Hematopoietic multipotent progenitor cell treated with erythropoietin and hydrocortisone succinate and interleukin-3 and kit ligand, for 17 days (in vitro differentiated cells): ENCODE measurements at regions not wholly inside any gene's neighbourhood (a gene's known extent, or its start where the extent isn't known, plus 50 kb on each side); places are given as distances from the start of the nearest gene placed in this dataset.
"Not testable (repeated sequence)": the region's sequence is repeated elsewhere in the genome, so short reads cannot be mapped to it uniquely, and the experiment has no call there.

Experiments
- DNase-seq: peaks from one replicate; pipeline ENCODE4 v3.0.0-alpha.2; 2015; ENCODE audit warnings: low spot score

DNA sequence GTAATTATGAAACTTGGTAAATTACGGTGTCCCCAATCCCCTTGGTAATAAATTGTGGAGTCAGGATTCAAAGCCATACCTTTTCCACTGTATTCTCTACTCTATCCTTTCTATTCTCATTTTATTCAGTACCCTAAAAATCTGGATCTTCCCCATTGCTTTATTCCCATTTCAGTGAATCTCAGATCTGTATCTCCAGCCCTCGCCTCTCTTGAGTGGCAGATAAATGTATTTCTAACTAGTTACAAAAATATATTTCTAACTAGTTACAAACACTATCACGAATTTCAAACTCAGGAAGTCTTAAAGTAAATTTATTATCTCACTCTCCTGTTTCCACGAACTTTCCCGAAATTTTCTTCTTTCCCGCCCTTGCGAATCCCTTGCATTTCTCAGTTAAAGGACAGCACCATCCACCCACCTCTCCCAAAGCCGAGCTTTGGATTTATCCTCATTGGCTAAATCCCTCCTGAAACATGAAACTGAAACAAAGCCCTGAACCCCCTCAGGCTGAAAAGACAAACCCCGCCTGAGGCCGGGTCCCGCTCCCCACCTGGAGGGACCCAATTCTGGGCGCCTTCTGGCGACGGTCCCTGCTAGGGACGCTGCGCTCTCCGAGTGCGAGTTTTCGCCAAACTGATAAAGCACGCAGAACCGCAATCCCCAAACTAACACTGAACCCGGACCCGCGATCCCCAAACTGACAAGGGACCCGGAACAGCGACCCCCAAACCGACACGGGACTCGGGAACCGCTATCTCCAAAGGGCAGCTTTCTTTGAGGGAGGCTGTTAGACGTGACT lies 164.3 kb upstream of the PABPC3 start:
- no peak for DNase-seq

DNA sequence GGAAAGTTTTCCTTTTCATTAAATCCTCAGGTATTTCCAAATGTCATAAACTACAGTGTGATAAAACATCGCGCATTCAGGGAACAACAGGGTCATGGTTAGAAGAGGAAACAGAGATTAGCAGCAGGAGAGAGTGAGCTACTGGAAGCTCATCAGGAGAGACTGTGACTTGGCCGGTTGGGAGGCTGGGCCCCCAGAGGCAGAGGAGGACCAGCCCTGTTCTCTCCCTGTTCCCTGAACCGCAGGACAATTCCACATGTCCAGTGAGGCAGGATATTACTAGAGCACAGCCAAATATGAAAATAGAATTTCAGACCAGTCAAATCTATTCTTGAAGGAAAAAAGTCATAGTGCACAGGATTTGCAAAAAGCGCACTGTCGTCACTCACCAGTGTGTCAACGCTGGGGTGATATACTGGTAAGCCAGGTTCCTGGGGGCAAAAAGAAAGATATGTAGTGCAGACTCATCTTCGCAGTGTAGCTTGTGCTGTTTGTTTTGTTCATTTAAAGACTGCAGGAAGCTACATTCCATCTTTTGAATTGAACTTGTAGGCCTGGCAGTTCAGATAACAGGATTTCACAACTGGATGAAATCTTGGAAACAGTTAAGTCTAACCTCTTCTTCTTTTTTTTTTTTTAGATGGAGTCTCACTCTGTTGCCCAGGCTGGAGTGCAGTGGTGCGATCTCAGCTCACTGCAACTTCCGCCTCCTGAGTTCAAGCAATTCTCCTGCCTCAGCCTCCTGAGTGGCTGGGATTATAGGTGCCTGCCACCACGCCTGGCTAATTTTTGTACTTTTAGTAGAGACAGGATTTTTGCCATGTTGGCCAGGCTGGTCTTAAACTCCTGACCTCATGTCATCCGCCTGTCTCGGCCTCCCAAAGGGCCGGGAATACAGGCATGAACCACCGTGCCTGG lies 162.6 kb upstream of the PABPC3 start:
- DNase-seq: not testable (repeated sequence)

GRCh38 chr13:24934024-24934385 lies 161.9 kb upstream of the PABPC3 start:
- not testable (repeated sequence) for DNase-seq

- no peak for DNase-seq
Observed at GRCh38 chr13:24938966-24939365, 157.0 kb upstream of the PABPC3 start.

- not testable (repeated sequence) for DNase-seq
Observed at GRCh38 chr13:24941023-24941713, 154.8 kb upstream of the PABPC3 start.

DNA sequence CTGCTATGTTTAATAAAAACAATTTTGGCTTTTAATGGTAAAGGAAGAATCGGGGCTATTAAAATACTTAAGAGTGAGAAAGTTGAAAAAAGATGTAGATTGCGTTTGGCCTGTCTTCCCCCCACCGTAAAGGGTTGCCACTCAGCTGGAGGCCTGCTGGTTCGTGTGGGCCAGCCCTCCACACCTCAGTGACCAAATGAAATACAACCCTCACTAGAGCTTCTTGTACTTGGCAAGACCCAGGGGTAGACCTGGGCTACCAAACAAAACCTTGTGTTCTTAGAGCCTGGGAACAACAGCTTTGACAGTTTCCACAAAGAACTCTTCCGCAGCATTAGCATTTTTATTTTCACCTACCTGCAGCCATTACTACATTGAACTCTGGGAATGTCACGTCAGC lies 152.8 kb upstream of the PABPC3 start:
- DNase-seq: no peak

- not testable (repeated sequence) for DNase-seq
Observed at GRCh38 chr13:24944073-24944472, 151.9 kb upstream of the PABPC3 start.

DNA sequence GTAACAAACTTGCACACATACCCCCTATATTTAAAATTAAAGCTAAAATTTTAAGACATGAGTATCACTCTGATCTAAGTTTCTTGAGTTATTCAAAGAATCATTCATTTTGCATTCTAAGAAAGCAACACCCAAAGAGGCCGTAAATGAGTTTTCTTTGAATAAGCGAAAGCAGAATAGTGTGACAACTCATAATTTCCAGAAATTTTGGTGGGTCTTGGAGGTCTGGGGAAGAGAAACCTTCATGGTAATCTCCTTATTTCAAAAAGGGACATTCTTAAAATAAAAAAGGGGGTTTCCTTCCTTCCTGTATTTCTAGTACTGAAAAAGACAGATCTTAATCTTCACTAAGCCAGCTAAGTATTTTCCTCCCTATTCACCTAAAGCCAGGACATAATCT lies 147.0 kb upstream of the PABPC3 start:
- DNase-seq: not testable (repeated sequence)

- not testable (repeated sequence) for DNase-seq
Observed at GRCh38 chr13:24950611-24951010, 145.3 kb upstream of the PABPC3 start.

DNA sequence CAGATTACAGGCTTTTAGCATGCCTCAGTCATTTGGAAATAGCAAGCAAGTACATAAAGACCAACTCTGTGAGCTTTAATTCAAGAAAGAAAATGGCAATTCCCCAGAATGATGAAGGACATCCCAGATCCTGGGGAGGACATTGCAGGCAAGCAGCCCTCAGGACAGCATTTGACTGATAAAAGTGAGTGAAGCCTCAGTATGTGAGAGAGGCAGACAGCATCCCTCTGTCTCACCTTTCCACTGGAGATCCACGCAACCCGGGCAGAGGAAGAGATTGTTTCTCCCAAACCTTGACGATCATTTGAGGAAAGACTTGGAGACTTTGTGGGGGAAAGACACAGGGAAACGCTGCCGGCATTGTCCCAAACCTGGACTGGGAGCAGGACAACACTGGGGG lies 128.0 kb upstream of the PABPC3 start:
- DNase-seq: not testable (repeated sequence)

DNA sequence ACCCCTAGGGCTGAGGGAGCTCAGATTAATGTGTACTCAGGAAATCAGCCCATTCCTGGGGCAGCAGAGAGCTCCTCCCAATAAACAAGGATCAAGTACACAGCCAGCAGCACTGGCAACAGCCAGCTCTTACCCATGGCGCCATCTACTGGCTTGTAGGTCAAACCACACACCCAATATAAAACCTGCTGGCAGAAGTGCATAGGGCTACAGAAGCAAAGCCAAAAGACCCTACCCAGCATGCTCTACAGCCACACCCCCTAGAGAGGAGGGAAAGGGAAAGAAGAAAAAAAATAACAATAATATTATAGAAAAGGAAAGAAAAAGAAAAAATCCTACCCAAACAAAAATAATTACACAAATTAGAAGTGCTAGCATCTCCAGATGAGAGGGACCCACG lies 127.5 kb upstream of the PABPC3 start:
- not testable (repeated sequence) for DNase-seq

DNA sequence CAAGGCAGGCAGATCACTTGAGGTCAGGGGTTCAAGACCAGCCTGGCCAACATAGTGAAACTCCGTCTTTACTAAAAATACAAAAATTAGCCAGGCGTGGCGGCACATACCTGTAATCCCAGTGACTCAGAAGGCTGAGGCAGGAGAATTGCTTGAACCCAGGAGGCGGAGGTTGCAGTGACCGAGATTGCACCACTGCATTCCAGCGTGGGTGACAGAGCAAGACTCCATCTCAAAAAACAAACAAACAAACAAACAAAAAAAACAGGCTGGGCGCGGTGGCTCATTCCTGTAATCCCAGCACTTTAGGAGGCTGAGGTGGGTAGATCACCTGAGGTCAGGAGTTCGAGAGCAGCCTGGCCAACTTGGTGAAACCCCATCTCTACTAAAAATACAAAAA lies 122.8 kb upstream of the PABPC3 start:
- DNase-seq: not testable (repeated sequence)

DNA sequence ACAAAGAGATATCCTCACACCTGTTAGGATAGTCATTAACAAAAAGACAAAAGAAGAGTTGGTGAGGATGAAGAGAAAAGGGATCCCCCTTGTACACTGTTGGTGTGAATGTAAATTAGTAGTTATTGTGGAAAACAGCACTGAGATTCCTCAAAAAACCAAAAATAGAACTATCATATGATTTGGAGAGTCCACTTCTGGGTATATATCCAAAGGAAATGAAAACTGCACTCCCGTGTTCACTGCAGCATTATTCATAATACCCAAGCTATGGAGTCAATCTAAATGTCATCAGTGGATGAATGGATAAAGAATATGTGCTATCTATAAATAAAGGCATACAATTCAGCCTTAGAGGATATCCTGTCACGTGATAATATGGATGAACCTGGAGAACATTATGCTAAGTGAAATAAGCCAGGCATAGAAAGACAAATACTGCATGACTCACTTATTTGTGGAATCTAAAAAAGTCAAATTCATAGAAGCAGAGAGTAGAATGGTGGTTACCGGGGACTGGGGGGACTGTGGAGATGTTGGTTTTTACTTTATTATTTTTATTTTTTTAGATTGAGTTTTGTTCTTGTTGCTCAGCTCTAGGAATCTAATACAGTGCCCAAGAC lies 114.6 kb upstream of the PABPC3 start:
- DNase-seq: not testable (repeated sequence)

GRCh38 chr13:24982333-24982999 lies 113.5 kb upstream of the PABPC3 start:
- no peak for DNase-seq

DNA sequence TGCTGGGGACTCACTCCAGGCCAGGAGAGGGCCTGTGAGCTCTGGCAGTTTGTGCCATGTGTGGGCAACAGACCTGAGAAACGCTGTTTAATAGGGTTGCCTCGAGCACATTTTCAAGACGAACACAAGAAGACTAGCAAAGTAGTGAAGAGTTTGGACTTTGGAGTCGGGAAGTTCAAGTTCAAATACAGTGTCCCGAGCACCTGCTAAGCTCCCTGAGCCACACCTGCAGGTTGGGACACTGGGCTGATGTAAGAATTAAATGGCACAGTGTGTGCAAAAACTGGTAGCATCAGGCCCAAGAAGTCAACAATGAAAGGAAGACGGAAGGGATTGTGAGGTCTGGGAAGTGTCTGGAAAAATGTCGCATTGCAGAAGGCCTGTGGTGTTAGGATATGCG lies 112.8 kb upstream of the PABPC3 start:
- no peak for DNase-seq

- no peak for DNase-seq
Observed at GRCh38 chr13:24984134-24984533, 111.8 kb upstream of the PABPC3 start.

GRCh38 chr13:24985107-24985506 lies 110.8 kb upstream of the PABPC3 start:
- DNase-seq: no peak

DNA sequence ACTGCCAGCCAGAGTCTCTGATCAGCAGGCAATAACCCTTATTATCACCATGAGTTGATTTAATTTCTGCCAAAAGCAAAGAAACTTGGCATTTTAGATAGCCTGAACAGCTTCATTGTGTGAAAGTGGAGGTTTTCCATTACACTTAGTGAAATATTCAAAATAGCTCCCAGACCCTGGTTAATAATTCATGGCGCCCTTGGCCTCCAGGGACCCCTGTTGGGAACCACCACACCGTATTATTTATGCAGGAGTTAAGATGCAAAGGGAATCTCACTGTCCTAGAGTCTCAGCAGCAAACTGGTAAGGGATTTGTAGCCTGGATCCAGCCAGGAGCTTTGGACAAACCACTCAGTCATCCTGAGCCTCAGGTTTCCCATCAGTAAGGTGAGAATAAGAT lies 110.0 kb upstream of the PABPC3 start:
- DNase-seq: no peak

- no peak for DNase-seq
Observed at GRCh38 chr13:24986826-24987225, 109.1 kb upstream of the PABPC3 start.

DNA sequence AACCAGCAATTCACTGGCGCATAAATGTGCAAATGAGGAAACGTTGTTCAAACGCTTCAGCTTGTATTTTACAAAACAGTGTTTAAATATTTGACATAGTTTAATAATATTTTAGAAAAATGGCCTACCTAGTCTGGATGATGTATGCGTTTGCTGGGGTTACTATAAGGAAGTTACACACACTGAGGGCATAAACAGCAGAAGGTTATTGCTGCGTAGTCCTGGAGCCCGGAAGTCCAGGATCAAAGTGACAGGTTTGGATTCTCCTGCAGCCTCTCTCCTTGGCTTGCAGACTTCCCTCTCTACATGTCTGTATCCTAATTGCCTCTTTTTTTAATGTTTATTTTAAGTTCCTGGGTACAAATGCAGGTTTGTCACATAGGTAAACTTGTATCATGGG lies 106.0 kb upstream of the PABPC3 start:
- not testable (repeated sequence) for DNase-seq

- not testable (repeated sequence) for DNase-seq
Observed at GRCh38 chr13:24992946-24993345, 103.0 kb upstream of the PABPC3 start.
